CD1c-positive myeloid dendritic cell (primary cell): ENCODE measurements at regions not wholly inside any gene's neighbourhood (a gene's known extent, or its start where the extent isn't known, plus 50 kb on each side); places are given as distances from the start of the nearest gene placed in this dataset.

Experiments
- DNase-seq: peaks from one replicate; pipeline ENCODE4 v3.0.0-alpha.2; 2016; ENCODE audit errors: extremely low spot score

- DNase-seq: no peak
Measured at GRCh38 chr18:48488388-48488850, 50.4 kb upstream of the CTIF start.

DNA sequence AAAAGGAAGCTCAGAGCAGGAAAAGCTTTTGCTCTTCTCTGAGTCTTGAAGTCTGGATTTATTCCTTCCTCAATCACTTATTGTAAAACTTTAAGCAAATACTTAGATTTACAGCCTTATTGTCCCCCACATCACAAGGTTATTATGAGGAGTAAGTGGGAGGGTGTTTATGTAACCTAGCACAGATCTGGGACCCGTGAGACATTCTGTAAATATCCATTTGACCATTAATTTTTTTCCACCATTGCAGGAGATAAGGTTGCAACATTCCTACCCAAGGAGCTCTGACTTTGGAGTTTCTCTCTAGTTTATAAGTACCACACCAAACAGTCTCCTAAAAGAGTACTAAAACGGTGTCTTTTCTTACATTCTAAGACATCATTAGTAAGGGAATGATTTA lies 52.1 kb upstream of the CTIF start:
- DNase-seq: no peak

- DNase-seq: no peak
Measured at GRCh38 chr18:48485828-48486405, 52.9 kb upstream of the CTIF start.

DNA sequence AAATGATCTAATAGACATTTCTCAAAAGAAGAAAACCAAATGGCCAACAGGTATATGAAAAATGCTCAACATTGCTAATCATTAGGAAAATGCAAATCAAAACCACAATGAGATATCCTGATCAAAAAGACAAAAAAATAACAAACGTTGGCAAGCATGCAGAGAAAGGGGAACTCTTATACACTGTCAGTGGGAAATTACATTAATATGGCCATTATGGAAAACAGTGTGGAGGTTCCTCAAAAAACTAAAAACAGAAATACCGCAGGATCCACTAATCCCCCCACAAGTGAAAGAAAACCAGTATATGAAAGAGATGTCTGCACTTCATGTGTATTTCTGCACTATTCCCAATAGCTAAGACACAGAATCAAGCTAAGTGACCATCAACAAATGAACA lies 57.7 kb upstream of the CTIF start:
- DNase-seq: peak; percentile 5

DNA sequence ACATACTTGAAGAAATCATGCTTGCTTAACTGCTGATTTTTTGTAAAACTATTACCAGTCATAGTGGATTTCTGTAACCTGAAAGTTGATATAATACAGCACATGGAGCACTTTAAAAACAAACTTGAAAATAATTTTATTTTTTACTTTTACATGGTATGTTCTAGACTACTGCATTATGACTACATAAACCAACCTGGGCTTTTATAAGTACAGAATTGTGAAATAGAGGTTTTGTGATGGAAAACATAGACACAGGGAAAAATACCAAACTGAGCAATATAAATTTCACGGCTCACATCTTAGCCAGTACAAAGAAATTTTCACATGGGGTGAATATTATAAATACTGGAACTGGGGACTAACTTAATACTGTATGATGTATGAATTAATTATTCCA lies 59.3 kb upstream of the CTIF start:
- no peak for DNase-seq

DNA sequence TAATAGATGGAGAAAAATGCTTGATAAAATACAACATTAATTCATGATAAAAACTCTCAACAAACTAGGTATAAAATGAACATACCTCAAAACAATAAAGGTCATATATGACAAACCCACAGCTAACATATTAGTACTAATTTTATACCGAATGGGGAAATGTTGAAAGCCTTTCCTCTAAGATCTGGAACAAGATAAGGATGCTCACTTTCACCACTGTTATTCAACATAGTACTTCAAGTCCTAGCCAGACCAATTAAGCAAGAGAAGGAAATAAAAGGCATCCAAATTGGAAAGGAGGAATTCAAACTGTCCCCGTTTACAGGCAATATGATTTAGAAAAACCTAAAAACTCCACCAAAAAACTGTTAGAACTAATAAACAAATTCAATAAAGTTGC lies 61.5 kb upstream of the CTIF start:
- DNase-seq: no peak

DNA sequence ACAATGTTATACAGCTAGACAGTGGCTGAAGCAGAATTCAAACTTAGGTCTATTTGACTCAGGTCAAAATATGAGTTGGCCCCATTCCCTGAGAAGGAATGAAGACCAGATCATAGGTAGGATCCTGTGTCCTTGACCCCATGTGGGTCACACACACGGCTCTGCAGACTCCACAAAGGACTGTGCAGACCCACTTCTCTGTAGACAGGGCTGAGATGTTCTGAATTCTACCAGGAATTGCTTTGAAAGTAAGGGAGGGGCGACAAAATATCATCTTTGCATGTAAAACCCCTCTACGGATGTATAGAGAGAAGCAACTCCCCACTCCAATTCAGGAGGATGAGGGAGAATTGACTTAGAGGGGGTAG lies 62.3 kb upstream of the CTIF start:
- no peak for DNase-seq

DNA sequence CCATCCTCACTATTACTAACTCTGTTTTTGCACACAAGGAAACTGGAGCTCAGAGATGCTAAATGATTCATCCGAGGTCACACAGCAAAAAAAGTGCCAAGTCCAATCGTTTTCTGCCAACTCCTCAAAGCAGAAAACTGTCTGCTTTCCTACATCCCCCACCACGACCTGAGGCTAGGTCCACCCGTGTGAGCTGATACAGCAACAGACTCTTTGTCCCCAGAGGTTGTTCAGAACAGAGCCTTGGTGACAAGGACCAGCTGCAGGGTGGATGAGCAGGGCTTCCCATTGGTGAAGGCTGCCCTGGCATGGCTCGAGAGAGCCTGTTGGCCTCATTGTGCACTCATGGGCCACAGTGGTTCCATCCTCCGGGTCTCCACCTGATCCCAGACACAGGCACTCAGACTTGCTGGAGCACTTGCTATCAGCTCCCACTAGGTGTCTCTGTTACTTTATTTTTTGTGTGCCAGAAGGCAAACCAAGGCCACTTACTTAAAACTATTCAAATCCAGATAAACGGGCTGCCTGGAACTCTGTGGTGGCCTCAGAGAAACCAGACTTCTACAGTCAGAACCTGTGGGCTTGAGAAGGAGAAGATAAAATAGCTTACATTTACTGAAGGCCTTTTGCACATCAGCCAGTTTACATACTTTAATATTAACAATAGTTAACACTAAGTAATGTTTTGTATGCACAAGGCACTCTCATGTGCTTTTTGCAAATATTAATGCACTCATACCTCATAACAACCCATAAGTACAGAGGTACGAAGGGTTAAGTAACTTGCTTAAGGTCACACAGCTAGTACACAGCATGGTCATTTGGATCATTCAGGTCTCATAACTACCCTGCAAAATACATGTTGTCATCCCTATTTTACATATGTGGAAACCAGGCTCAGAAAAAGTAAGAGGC lies 62.9 kb upstream of the CTIF start:
- peak; percentile 69 for DNase-seq

DNA sequence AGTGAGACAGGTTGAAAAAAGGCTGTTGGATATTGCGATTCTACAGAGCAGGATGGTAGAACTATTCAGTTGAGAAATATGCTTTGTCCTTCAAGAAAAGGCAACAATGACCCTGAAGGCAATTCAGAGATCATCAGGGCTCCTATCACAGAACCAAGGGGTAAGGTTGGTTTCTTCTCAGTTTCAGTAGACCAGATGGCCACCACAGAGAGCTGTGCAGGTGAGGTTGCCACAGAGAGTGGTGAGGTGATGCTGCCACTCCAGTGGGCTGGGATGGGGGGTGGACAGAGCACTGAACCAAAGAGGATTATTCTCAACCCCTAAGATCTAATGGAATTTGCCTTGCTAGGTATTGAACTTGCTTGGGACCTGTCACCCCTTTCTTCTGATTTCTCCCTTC lies 64.6 kb upstream of the ZBTB7C start:
- no peak for DNase-seq

DNA sequence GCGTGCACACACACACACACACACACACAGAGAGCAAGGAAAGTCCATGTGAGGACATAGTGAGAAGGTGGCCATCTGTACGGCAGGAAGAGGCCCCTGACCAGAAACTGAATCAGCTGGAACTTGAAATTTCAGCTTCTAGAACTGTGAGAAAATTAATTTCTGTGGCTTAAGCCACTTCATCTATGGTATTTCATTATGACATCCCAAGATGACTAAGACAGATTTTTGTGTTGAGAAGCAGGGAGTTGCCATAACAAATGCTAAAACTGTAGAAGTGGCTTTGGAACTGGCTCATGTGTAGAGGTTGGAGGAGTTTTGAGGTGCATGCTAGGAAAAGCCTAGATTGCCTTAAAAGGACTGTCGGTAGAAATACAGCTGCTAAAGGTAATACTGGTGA lies 63.4 kb upstream of the ZBTB7C start:
- DNase-seq: no peak

DNA sequence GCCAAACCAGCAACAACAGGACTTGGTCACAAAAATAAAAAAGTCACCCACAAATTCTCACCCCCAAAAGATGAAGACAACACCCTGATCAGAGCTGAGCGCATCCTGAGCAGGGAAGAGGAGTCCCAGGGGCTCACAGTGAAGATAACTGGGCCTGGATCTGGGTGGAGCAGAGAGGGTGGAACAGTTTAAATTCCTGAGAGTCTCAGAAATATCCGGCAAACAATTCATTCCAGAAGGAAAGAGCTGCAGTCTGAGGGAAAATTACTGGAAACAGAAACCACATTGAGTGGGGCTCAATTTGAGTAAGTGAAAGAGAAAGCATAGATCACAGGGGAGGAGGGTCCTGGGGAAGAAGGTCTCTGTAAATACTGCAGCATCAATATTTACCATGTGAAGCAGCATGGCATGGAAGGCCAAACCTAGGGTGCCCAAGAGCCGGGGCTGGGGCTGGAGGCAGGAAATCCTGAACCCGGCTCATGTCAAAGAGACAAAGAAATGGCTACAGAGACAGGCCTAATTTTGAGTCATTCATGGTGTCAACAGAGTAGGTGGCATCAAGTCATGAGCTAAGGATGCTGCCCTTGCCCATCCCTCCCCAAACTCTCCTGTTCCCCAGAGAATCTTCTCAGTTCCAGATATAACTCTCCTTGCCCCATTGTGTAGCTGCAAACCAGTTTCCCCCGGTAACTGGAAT lies 61.4 kb upstream of the ZBTB7C start:
- DNase-seq: no peak

GRCh38 chr18:48468151-48468550 lies 59.0 kb upstream of the ZBTB7C start:
- no peak for DNase-seq

- DNase-seq: no peak
Measured at GRCh38 chr18:48467231-48467630, 58.0 kb upstream of the ZBTB7C start.

GRCh38 chr18:48462510-48462909 lies 53.3 kb upstream of the ZBTB7C start:
- no peak for DNase-seq

GRCh38 chr18:48460929-48461583 lies 51.9 kb upstream of the ZBTB7C start:
- no peak for DNase-seq

GRCh38 chr18:48459465-48459864 lies 50.3 kb upstream of the ZBTB7C start:
- peak; percentile 78 for DNase-seq

GRCh38 chr18:48459016-48459415 lies 49.8 kb upstream of the ZBTB7C start:
- DNase-seq: peak; percentile 35
